ENCODE measurements at regions not wholly inside any gene's neighbourhood (a gene's known extent, or its start where the extent isn't known, plus 50 kb on each side); places are given as distances from the start of the nearest gene placed in this dataset.

GRCh38 chr5:164472165-164472564 is 966.7 kb downstream of the MAT2B start:
- TF ChIP-seq, protein P1, sequence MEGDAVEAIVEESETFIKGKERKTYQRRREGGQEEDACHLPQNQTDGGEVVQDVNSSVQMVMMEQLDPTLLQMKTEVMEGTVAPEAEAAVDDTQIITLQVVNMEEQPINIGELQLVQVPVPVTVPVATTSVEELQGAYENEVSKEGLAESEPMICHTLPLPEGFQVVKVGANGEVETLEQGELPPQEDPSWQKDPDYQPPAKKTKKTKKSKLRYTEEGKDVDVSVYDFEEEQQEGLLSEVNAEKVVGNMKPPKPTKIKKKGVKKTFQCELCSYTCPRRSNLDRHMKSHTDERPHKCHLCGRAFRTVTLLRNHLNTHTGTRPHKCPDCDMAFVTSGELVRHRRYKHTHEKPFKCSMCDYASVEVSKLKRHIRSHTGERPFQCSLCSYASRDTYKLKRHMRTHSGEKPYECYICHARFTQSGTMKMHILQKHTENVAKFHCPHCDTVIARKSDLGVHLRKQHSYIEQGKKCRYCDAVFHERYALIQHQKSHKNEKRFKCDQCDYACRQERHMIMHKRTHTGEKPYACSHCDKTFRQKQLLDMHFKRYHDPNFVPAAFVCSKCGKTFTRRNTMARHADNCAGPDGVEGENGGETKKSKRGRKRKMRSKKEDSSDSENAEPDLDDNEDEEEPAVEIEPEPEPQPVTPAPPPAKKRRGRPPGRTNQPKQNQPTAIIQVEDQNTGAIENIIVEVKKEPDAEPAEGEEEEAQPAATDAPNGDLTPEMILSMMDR (IDR thresholded peaks at IDR 0.05; ENCODE audit: unreplicated experiment): no peak
- Mint-ChIP-seq H3K36me3 (ENCODE audit: insufficient read depth, unreplicated experiment) (no peaks in the 10 kb centered on the region), H3K4me1 (ENCODE audit: insufficient read depth, unreplicated experiment) (no peaks in the 10 kb centered on the region), H3K27ac (ENCODE audit: low read depth, unreplicated experiment) (no peak overlapping the region), H3K9me3 (ENCODE audit: unreplicated experiment) (peaks cover 1% of the 10 kb centered on the region), H3K4me3 (ENCODE audit: unreplicated experiment) (no peak overlapping the region), H3K27me3 (ENCODE audit: insufficient read depth, unreplicated experiment) (no peaks in the 10 kb centered on the region)
- ChIA-PET CTCF (interaction anchor here (0.6 to 1.6 kb wide), 6 partner anchors 14 to 908 kb away, joined by 3 to 7 read pairs (median 4); no protein-coding TSS in a partner anchor), POLR2A (interaction anchor here (0.7 kb wide), 2 partner anchors 301 to 429 kb away, joined by 3 read pairs; no protein-coding TSS in a partner anchor)
- intact Hi-C loops (cut with micrococcal nuclease): no loop called here
- no TSS peak for BruUV-seq (replicated peaks)
- no peak for DNase-seq (ENCODE audit: unreplicated experiment)

DNA sequence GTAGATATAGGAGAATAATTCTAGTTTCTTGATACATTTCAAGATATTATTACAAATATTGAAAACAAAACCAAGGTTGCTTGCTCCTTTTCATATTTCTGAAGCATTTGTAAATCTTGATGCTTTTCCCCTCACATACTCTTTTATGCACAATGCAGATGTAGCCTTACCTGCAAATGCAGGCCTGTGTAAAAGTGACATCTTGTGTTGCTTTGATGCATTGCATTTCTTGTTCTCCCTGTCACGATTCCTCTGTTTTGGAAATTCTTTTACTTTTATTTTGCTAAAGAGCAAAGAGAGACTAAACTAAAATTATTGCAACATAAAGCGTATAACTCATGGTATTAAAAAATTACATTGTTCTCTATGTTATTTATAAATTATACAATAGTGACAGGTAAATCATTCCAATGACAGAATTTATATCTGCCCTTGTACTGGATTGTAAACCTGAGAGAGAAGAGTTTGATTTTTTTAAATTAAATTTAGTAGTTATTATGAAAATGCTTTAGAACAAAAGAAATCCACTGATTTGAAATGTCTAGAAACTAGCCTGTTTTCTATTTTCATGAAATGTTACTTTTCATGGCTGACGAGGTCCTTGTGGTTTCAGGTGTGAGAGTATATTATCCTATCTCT is 970.0 kb downstream of the MAT2B start:
- H3K36me3 Mint-ChIP-seq (ENCODE audit: insufficient read depth, unreplicated experiment): no peaks in the 10 kb centered on the region
- no TSS peak for BruUV-seq (replicated peaks)
- intact Hi-C loops (cut with micrococcal nuclease): loop anchor here (1.0 to 2.0 kb wide), 5 partner anchors 318 to 911 kb away; no protein-coding TSS in a partner anchor

DNA sequence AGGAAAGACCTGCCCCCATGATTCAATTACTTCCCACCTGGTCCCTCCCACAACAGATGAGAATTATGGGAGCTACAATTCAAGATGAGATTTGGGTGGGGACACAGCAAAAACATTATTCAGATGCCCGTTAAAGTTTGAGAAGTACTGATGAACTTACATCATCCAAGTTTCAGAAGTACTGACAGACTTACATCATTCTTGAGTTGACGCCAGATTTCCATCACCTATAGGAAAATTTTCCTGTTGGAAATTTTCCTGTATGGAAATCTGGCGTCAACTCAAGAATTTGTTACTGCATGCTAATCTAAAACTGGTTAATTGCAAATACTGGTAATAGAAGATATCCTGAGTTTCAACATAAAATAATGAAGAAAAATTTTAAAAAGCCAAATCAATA is 975.9 kb downstream of the MAT2B start:
- no peak for DNase-seq (ENCODE audit: unreplicated experiment)
- H3K27me3 Mint-ChIP-seq (ENCODE audit: insufficient read depth, unreplicated experiment): no peaks in the 10 kb centered on the region
- CTCF ChIA-PET: interaction anchor here (0.7 to 1.0 kb wide), 2 partner anchors 180 to 467 kb away, joined by 3 read pairs; no protein-coding TSS in a partner anchor
- no peaks in the 10 kb centered on the region for H3K36me3 Mint-ChIP-seq (ENCODE audit: insufficient read depth, unreplicated experiment)
- peaks cover 8% of the 10 kb centered on the region for H3K9me3 Mint-ChIP-seq (ENCODE audit: unreplicated experiment)
- H3K27ac Mint-ChIP-seq (ENCODE audit: low read depth, unreplicated experiment): no peak overlapping the region
- no peak overlapping the region for H3K4me3 Mint-ChIP-seq (ENCODE audit: unreplicated experiment)
- TF ChIP-seq, protein P1 (IDR thresholded peaks at IDR 0.05; ENCODE audit: unreplicated experiment): no peak
- POLR2A ChIA-PET: interaction anchor here (0.6 kb wide), 1 partner anchor 853 kb away, joined by 3 read pairs; no protein-coding TSS in a partner anchor
- BruUV-seq (replicated peaks): no TSS peak
- intact Hi-C loops (cut with micrococcal nuclease): no loop called here
- H3K4me1 Mint-ChIP-seq (ENCODE audit: insufficient read depth, unreplicated experiment): no peaks in the 10 kb centered on the region

More for the DNA sequence above, 970.0 kb downstream of the MAT2B start:
- no peak overlapping the region for H3K27ac Mint-ChIP-seq (ENCODE audit: low read depth, unreplicated experiment)
- H3K4me1 Mint-ChIP-seq (ENCODE audit: insufficient read depth, unreplicated experiment): no peaks in the 10 kb centered on the region
- no peaks in the 10 kb centered on the region for H3K27me3 Mint-ChIP-seq (ENCODE audit: insufficient read depth, unreplicated experiment)
- H3K9me3 Mint-ChIP-seq (ENCODE audit: unreplicated experiment): no peaks in the 10 kb centered on the region
- DNase-seq (ENCODE audit: unreplicated experiment): peak; percentile 70
- CTCF ChIA-PET: interaction anchor here (0.6 to 5.9 kb wide), 42 partner anchors 10 to 1101 kb away, joined by 3 to 73 read pairs (median 4); no protein-coding TSS in a partner anchor
- H3K4me3 Mint-ChIP-seq (ENCODE audit: unreplicated experiment): no peak overlapping the region
- POLR2A ChIA-PET: interaction anchor here (1.4 kb wide), 1 partner anchor 779 kb away, joined by 3 read pairs; no protein-coding TSS in a partner anchor
- TF ChIP-seq, protein P1 (IDR thresholded peaks at IDR 0.05; ENCODE audit: unreplicated experiment): peak; percentile 97

DNA sequence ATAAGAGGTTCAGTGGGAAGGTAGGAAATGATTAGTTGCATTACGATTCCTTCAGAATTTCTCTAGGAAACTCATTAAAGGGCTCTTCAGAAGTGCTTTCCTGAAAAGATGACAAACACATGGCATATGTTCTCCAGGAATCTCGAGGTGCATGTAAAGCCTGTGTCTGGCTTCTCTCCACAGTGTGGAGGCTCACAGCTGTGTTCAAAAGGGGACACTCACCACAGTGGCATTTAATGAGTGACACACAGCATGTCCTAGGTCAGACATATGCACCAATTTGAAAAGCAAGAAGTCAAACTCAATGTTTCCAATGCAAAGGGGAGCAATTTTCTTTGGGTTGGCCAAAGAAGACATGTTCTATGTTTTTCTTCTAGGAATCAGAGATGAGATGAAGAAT is 976.9 kb downstream of the MAT2B start:
- intact Hi-C loops (cut with micrococcal nuclease): no loop called here
- TF ChIP-seq, protein P1 (IDR thresholded peaks at IDR 0.05; ENCODE audit: unreplicated experiment): no peak
- BruUV-seq (replicated peaks): no TSS peak
- no peak overlapping the region for H3K4me3 Mint-ChIP-seq (ENCODE audit: unreplicated experiment)
- ChIA-PET POLR2A (interaction anchor here (0.7 kb wide), 1 partner anchor 323 kb away, joined by 3 read pairs; no protein-coding TSS in a partner anchor), CTCF (interaction anchor here (0.7 to 2.4 kb wide), 5 partner anchors 21 to 786 kb away, joined by 3 to 8 read pairs (median 4); no protein-coding TSS in a partner anchor)
- peaks cover 8% of the 10 kb centered on the region for H3K9me3 Mint-ChIP-seq (ENCODE audit: unreplicated experiment)
- no peaks in the 10 kb centered on the region for H3K27me3 Mint-ChIP-seq (ENCODE audit: insufficient read depth, unreplicated experiment)
- DNase-seq (ENCODE audit: unreplicated experiment): no peak
- H3K36me3 Mint-ChIP-seq (ENCODE audit: insufficient read depth, unreplicated experiment): no peaks in the 10 kb centered on the region
- H3K27ac Mint-ChIP-seq (ENCODE audit: low read depth, unreplicated experiment): no peak overlapping the region
- no peaks in the 10 kb centered on the region for H3K4me1 Mint-ChIP-seq (ENCODE audit: insufficient read depth, unreplicated experiment)

Measured in MCF 10A (cell line).